ENCODE measurements at regions not wholly inside any gene's neighbourhood (a gene's known extent, or its start where the extent isn't known, plus 50 kb on each side); places are given as distances from the start of the nearest gene placed in this dataset.

- Histone ChIP-seq H3K4me1 (ENCODE audit: control insufficient read depth, insufficient read depth, low read length) (no peaks in the 10 kb centered on the region), H3K27me3 (ENCODE audit: control insufficient read depth, insufficient read depth, low read length) (no peaks in the 10 kb centered on the region), H3K9me3 (ENCODE audit: control insufficient read depth, insufficient read depth, low read length) (peaks cover 7% of the 10 kb centered on the region), H3K36me3 (ENCODE audit: control insufficient read depth, insufficient read depth, low read length) (no peaks in the 10 kb centered on the region), H3K27ac (ENCODE audit: low read length) (no peak overlapping the region), H3K4me3 (ENCODE audit: low read length) (no peak overlapping the region)
- H3K27me3 Mint-ChIP-seq (ENCODE audit: low read depth in 2 of 2) = no peaks in the 10 kb centered on the region
- H3K36me3 Mint-ChIP-seq = no peaks in the 10 kb centered on the region
- peaks cover 24 to 26% of the 10 kb centered on the region in 2 donors for H3K9me3 Mint-ChIP-seq
- DNase-seq = no peak
- no peak overlapping the region for H3K4me3 Mint-ChIP-seq
- intact Hi-C loops (cut with micrococcal nuclease) = no loop called here
- no peak for ATAC-seq
- no peak for TF ChIP-seq CTCF (IDR thresholded peaks at IDR 0.05)
- no peak overlapping the region for H3K27ac Mint-ChIP-seq
- WGBS (ENCODE audit: insufficient coverage) = 70% methylated on average over 5 of the region's 5 CpGs
- no peaks in the 10 kb centered on the region for H3K4me1 Mint-ChIP-seq
Observed at GRCh38 chr7:46589286-46589685, 668.2 kb upstream of the IGFBP3 start.

- ATAC-seq (no peak), DNase-seq (no peak)
- H3K9me3 Mint-ChIP-seq = peaks cover 10 to 22% of the 10 kb centered on the region in 2 donors
- intact Hi-C loops (cut with micrococcal nuclease) = no loop called here
- WGBS (ENCODE audit: insufficient coverage) = 94% methylated on average over 1 of the region's 1 CpG
- H3K27ac ChIP-seq (ENCODE audit: low read length) = no peak overlapping the region
- no peak overlapping the region for H3K27ac Mint-ChIP-seq
- H3K4me3 Mint-ChIP-seq = no peak overlapping the region
- TF ChIP-seq CTCF (IDR thresholded peaks at IDR 0.05) = no peak
- no peaks in the 10 kb centered on the region for H3K36me3 Mint-ChIP-seq
- no peak overlapping the region for H3K4me3 ChIP-seq (ENCODE audit: low read length)
- H3K27me3 Mint-ChIP-seq (ENCODE audit: low read depth in 2 of 2) = no peaks in the 10 kb centered on the region
- no peaks in the 10 kb centered on the region for H3K4me1 ChIP-seq (ENCODE audit: control insufficient read depth, insufficient read depth, low read length)
- no peaks in the 10 kb centered on the region for H3K36me3 ChIP-seq (ENCODE audit: control insufficient read depth, insufficient read depth, low read length)
- H3K27me3 ChIP-seq (ENCODE audit: control insufficient read depth, insufficient read depth, low read length) = no peaks in the 10 kb centered on the region
- H3K9me3 ChIP-seq (ENCODE audit: control insufficient read depth, insufficient read depth, low read length) = peaks cover 6% of the 10 kb centered on the region
- no peaks in the 10 kb centered on the region for H3K4me1 Mint-ChIP-seq
Observed at GRCh38 chr7:46586406-46586805, 665.3 kb upstream of the IGFBP3 start.

- no peak overlapping the region for H3K27ac Mint-ChIP-seq
- no peaks in the 10 kb centered on the region for H3K4me1 Mint-ChIP-seq
- no peaks in the 10 kb centered on the region for H3K27me3 Mint-ChIP-seq (ENCODE audit: low read depth in 2 of 2)
- peaks cover 3 to 23% of the 10 kb centered on the region in 2 donors for H3K9me3 Mint-ChIP-seq
- H3K27ac ChIP-seq (ENCODE audit: low read length) = no peak overlapping the region
- TF ChIP-seq CTCF (IDR thresholded peaks at IDR 0.05) = no peak
- H3K36me3 Mint-ChIP-seq = no peaks in the 10 kb centered on the region
- H3K9me3 ChIP-seq (ENCODE audit: control insufficient read depth, insufficient read depth, low read length) = no peaks in the 10 kb centered on the region
- intact Hi-C loops (cut with micrococcal nuclease) = no loop called here
- no peaks in the 10 kb centered on the region for H3K4me1 ChIP-seq (ENCODE audit: control insufficient read depth, insufficient read depth, low read length)
- H3K36me3 ChIP-seq (ENCODE audit: control insufficient read depth, insufficient read depth, low read length) = no peaks in the 10 kb centered on the region
- no peaks in the 10 kb centered on the region for H3K27me3 ChIP-seq (ENCODE audit: control insufficient read depth, insufficient read depth, low read length)
- DNase-seq = no peak
- WGBS (ENCODE audit: insufficient coverage) = 100% methylated on average over 1 of the region's 1 CpG
- no peak overlapping the region for H3K4me3 Mint-ChIP-seq
- no peak for ATAC-seq
- H3K4me3 ChIP-seq (ENCODE audit: low read length) = no peak overlapping the region
Observed at GRCh38 chr7:46583656-46584055, 662.6 kb upstream of the IGFBP3 start.

- intact Hi-C loops (cut with micrococcal nuclease) = no loop called here
- H3K27ac ChIP-seq (ENCODE audit: low read length) = no peak overlapping the region
- H3K4me3 ChIP-seq (ENCODE audit: low read length) = no peak overlapping the region
- 80% methylated on average over 2 of the region's 3 CpGs for WGBS (ENCODE audit: insufficient coverage)
- TF ChIP-seq CTCF (IDR thresholded peaks at IDR 0.05) = no peak
- Mint-ChIP-seq H3K36me3 (peaks cover 7% of the 10 kb centered on the region), H3K27ac (no peak overlapping the region), H3K27me3 (ENCODE audit: low read depth in 2 of 2) (no peaks in the 10 kb centered on the region), H3K4me1 (no peaks in the 10 kb centered on the region), H3K4me3 (no peak overlapping the region), H3K9me3 (peaks cover 11 to 21% of the 10 kb centered on the region in 2 donors)
- no peaks in the 10 kb centered on the region for H3K36me3 ChIP-seq (ENCODE audit: control insufficient read depth, insufficient read depth, low read length)
- no peaks in the 10 kb centered on the region for H3K4me1 ChIP-seq (ENCODE audit: control insufficient read depth, insufficient read depth, low read length)
- DNase-seq = no peak
- no peaks in the 10 kb centered on the region for H3K27me3 ChIP-seq (ENCODE audit: control insufficient read depth, insufficient read depth, low read length)
- ATAC-seq = no peak
- H3K9me3 ChIP-seq (ENCODE audit: control insufficient read depth, insufficient read depth, low read length) = no peaks in the 10 kb centered on the region
Observed at GRCh38 chr7:46581268-46581667, 660.2 kb upstream of the IGFBP3 start.

Data from natural killer cell (primary cell).